ENCODE measurements at regions not wholly inside any gene's neighbourhood (a gene's known extent, or its start where the extent isn't known, plus 50 kb on each side); places are given as distances from the start of the nearest gene placed in this dataset.

DNA sequence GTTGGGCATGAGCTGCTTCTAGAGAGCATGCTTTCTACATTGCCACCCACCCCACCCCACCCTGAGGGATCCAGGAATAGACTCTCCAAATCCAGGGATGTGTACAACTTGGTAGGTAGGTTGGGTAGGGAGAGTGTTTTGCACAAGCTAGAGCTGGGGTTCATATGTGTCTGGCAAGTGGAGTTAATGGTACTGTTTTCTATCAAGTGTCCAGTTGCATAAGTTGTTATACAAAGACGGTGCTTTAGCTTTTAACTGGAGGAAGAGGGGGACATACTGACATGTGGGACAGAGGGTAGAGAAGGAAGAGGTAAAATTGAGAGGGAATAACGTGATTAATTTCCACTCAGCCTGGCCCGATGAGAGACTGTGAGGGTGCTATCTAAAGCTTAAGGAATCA is 51.0 kb upstream of the TNC start:
- ChIA-PET CTCF (interaction anchor here (0.5 kb wide), 1 partner anchor 239 kb away, joined by 3 read pairs; no protein-coding TSS in a partner anchor), POLR2A (ENCODE audit: low non-redundant PET) (no interaction called here)
- DNase-seq (ENCODE audit: low spot score) = no peak
- TF ChIP-seq, protein P1, sequence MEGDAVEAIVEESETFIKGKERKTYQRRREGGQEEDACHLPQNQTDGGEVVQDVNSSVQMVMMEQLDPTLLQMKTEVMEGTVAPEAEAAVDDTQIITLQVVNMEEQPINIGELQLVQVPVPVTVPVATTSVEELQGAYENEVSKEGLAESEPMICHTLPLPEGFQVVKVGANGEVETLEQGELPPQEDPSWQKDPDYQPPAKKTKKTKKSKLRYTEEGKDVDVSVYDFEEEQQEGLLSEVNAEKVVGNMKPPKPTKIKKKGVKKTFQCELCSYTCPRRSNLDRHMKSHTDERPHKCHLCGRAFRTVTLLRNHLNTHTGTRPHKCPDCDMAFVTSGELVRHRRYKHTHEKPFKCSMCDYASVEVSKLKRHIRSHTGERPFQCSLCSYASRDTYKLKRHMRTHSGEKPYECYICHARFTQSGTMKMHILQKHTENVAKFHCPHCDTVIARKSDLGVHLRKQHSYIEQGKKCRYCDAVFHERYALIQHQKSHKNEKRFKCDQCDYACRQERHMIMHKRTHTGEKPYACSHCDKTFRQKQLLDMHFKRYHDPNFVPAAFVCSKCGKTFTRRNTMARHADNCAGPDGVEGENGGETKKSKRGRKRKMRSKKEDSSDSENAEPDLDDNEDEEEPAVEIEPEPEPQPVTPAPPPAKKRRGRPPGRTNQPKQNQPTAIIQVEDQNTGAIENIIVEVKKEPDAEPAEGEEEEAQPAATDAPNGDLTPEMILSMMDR (conservative IDR thresholded peaks at IDR 0.05; ENCODE audit: low read depth) = no peak
- no peak overlapping the region for H3K27ac ChIP-seq

DNA sequence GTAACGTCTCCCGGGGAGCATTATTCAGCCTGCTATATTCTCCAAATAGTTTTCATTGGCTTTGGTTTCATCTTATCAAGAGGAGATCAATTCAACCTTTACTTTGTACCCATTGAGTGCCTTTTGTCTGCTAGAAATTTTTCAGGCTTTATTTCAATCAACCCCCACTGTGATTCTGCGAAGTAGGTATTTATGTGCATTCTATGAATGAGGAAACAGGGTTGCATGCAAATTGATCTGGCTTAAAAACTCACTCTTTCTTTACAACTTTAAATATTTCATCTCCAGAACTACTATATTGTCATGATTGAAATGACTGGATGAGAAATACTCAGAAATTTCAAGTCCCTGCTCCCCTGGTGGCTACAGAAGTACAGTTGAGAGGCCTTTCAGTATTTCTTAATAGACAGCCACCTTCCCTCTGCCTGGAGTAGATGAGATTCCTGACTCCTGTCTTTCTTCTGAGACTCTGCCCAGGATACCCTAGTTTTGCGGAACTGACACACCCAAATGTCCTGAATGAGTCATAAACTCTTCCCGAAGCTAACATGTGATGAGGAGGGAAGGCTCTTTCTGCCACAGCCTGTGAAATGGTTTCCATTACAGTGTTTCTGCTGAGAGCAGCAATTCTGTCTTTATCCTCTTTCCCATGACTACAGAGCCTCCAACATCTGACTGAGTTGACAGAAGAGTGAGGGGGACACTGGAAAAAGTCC is 52.6 kb upstream of the TNC start:
- H3K27ac ChIP-seq = peak overlapping the region; percentile 66
- ChIA-PET CTCF (interaction anchor here (0.7 kb wide), 1 partner anchor 26 kb away, joined by 3 read pairs; no protein-coding TSS in a partner anchor), POLR2A (ENCODE audit: low non-redundant PET) (interaction anchor here (0.7 kb wide), 1 partner anchor 49 kb away, joined by 3 read pairs; no protein-coding TSS in a partner anchor)
- TF ChIP-seq, protein P1 (conservative IDR thresholded peaks at IDR 0.05; ENCODE audit: low read depth) = no peak
- peak; percentile 86 for DNase-seq (ENCODE audit: low spot score)

DNA sequence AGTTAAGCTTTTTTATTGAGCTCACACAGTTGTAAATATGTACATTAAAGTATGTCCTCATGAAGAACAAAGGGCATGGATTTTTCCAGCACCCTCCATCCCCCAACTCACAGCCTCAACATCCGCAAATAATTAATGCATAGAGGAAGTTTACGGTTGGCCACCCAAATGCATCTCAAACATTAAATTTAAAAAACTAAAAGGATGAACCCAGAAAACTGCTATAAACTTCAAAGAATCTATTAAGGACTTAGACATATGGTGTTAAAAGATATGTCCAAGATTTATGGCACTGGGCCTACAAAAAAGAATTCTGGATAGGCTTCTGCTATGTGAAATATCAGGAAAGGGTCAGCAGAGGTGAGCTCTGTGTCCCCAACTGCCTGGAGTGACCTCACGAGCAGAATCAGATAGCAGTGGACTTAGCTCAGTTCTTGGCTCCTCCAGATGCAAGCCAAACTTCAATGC is 54.0 kb upstream of the TNC start:
- TF ChIP-seq, protein P1 (conservative IDR thresholded peaks at IDR 0.05; ENCODE audit: low read depth) = no peak

DNA sequence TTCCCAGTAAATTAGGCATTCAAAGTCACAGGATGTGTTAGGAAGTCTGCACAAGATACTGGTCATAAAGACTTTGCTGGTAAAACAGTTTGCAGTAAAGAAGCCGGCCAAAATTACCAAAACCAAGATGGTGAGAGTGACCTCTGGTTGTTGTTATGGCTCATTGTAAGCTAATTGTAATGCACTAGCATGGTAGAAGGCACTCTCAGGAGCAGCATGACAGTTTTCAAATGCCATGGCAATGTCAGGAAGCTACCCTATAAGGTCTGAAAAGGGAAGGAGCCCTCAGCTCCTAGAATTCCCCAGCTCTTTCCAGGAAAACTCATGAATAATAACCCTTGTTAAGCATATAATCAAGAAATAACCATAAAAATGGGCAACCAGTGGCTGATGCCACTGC is 64.3 kb upstream of the TNC start:
- no peak overlapping the region for H3K27ac ChIP-seq
- POLR2A ChIA-PET (ENCODE audit: low non-redundant PET) = no interaction called here
- no peak for DNase-seq (ENCODE audit: low spot score)
- TF ChIP-seq, protein P1 (conservative IDR thresholded peaks at IDR 0.05; ENCODE audit: low read depth) = no peak
- CTCF ChIA-PET = interaction anchor here (0.6 kb wide), 1 partner anchor 100 kb away, joined by 3 read pairs; no protein-coding TSS in a partner anchor

More for the DNA sequence above, 54.0 kb upstream of the TNC start:
- ChIA-PET CTCF (interaction anchor here (0.6 kb wide), 1 partner anchor 289 kb away, joined by 6 read pairs; no protein-coding TSS in a partner anchor), POLR2A (ENCODE audit: low non-redundant PET) (no interaction called here)
- H3K27ac ChIP-seq = no peak overlapping the region
- DNase-seq (ENCODE audit: low spot score) = no peak

DNA sequence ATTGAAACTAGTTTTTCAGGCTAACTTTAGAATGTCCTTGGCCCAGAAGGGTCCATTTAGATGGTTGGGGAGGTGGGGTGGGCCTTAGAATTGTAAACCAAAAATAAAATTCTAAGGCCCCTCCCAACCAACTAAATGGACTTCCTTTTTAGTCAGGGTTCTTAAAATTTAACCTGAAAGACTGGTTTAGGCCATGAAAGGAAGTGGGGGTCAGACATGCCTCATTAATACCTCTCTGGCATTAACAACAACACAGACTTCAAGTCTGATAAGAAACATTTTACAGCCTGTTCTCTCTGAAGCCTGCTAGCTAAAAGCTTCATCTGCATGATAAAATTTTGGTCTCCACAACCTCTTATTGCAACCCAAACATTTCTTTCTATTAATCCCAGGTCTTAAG is 65.5 kb upstream of the TNC start:
- CTCF ChIA-PET = no interaction called here
- POLR2A ChIA-PET (ENCODE audit: low non-redundant PET) = no interaction called here
- no peak for DNase-seq (ENCODE audit: low spot score)
- TF ChIP-seq, protein P1 (conservative IDR thresholded peaks at IDR 0.05; ENCODE audit: low read depth) = no peak
- no peak overlapping the region for H3K27ac ChIP-seq

DNA sequence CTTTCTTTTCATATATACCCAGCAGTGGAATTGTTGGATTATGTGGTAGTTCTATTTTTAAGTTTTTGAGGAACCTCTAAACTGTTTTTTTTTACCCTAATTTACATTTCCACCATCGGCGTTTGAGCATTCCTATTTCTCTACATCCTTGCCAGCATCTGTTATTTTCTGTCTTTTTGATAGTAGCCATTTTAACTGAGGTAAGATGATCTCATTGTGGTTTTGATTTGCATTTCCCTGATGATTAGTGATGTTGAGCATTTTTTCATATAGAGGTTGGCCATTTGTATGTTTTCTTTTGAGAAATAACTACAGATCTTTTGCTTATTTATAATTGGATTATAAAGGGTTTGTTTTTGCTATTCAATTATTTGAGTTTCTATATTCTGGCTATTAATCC is 71.7 kb upstream of the TNC start:
- CTCF ChIA-PET = no interaction called here
- no peak overlapping the region for H3K27ac ChIP-seq
- DNase-seq (ENCODE audit: low spot score) = no peak
- POLR2A ChIA-PET (ENCODE audit: low non-redundant PET) = no interaction called here
- TF ChIP-seq, protein P1 (conservative IDR thresholded peaks at IDR 0.05; ENCODE audit: low read depth) = no peak

Data from RWPE1 (cell line).